Tibial nerve (tissue), 4 donors: ENCODE measurements at regions not wholly inside any gene's neighbourhood (a gene's known extent, or its start where the extent isn't known, plus 50 kb on each side); places are given as distances from the start of the nearest gene placed in this dataset.

Source experiments
- CTCF ChIP-seq, 5 experiments: fragments of 200-600 bp in 3 of 5; fragments of 450-650 bp in 2 of 5; sonication (generic) in 3 of 5; IDR thresholded peaks; one replicate each; pipeline ENCODE4 v1.5.1; 2016 to 2019; ENCODE audit warnings: antibody characterized with exemption in 5 of 5, mild to moderate bottlenecking in 3 of 5, moderate library complexity in 2 of 5
- EP300 ChIP-seq, 2 donors: sonication (generic); formaldehyde crosslinking; IDR thresholded peaks; one replicate each; pipeline ENCODE4 v1.6.1; 2017; ENCODE audit warnings: antibody characterized with exemption in 2 of 2, mild to moderate bottlenecking in 1 of 2
- POLR2A ChIP-seq, 2 donors: fragments of 450-650 bp; IDR thresholded peaks; one replicate each; pipeline ENCODE4 v1.6.1; 2017; ENCODE audit warnings: antibody characterized with exemption in 2 of 2, mild to moderate bottlenecking in 2 of 2, moderate library complexity in 2 of 2

DNA sequence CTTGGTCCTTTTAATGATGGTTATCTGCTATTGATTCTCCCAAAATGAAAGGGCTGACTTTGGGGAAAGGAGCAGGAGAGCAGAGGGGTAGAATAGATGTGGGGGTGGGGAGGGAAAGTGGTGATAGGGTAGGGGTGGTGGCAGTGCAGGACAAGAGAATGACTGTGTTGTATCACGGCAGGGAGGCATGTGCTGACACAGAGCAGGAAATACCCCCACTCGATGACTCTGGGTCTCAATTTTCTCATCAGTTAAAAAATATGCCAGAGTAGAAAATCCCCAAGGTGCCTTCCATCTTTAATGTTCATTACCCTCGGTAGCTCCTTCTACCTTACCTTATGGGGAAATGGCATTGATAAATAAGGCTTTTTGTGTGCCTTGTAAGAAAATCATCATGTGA is 79.0 kb upstream of the ATXN1 start:
- TF ChIP-seq CTCF (IDR thresholded peaks at IDR 0.05) (no peak), EP300 (IDR thresholded peaks at IDR 0.05) (no peak), POLR2A (IDR thresholded peaks at IDR 0.05) (no peak)
